RWPE2 (cell line): ENCODE measurements at regions not wholly inside any gene's neighbourhood (a gene's known extent, or its start where the extent isn't known, plus 50 kb on each side); places are given as distances from the start of the nearest gene placed in this dataset.

ENCODE experiments used
- ATAC-seq: fragments of 200-7000 bp; cut with Tn5 transposase; 3 replicates; pipeline ENCODE4 v1.9.1; 2021; ENCODE audit warnings: low read depth
- DNase-seq: peaks from one replicate; pipeline ENCODE4 v3.0.0-alpha.2; 2020; ENCODE audit warnings: low spot score
- H3K27ac ChIP-seq: fragments of 450-650 bp; 2 replicates; pipeline ENCODE4 v1.5.1; 2017; ENCODE audit warnings: mild to moderate bottlenecking; ENCODE audit not compliant: poor library complexity, severe bottlenecking
- H3K27me3 ChIP-seq: fragments of 250-450 bp; sonication (Bioruptor Pico); 2 replicates; pipeline ENCODE4 v1.5.1; 2021; ENCODE audit warnings: mild to moderate bottlenecking, moderate library complexity; ENCODE audit not compliant: insufficient read depth, poor library complexity, severe bottlenecking
- H3K36me3 ChIP-seq: fragments of 250-450 bp; sonication (Bioruptor Pico); 2 replicates; pipeline ENCODE4 v1.5.1; 2020; ENCODE audit warnings: low read depth, mild to moderate bottlenecking, moderate library complexity
- H3K4me1 ChIP-seq: fragments of 250-450 bp; sonication (Bioruptor Pico); 2 replicates; pipeline ENCODE4 v1.5.1; 2021; ENCODE audit warnings: mild to moderate bottlenecking, moderate library complexity; ENCODE audit not compliant: insufficient read depth, poor library complexity, severe bottlenecking
- H3K4me3 ChIP-seq: fragments of 250-450 bp; sonication (Bioruptor Pico); 2 replicates; pipeline ENCODE4 v1.5.1; 2021; ENCODE audit warnings: mild to moderate bottlenecking, moderate library complexity; ENCODE audit not compliant: severe bottlenecking
- H3K9me3 ChIP-seq: fragments of 250-450 bp; sonication (Bioruptor Pico); 2 replicates; pipeline ENCODE4 v1.5.1; 2021; ENCODE audit warnings: mild to moderate bottlenecking, moderate library complexity; ENCODE audit not compliant: severe bottlenecking
- TF ChIP-seq, protein P1 (sequence below): fragments of 450-650 bp; IDR thresholded peaks from one replicate; pipeline ENCODE4 v1.5.1; 2017; ENCODE audit warnings: mild to moderate bottlenecking, moderate library complexity; ENCODE audit not compliant: poor library complexity, severe bottlenecking

- ATAC-seq, result no peak
- Histone ChIP-seq H3K4me3 (no peak overlapping the region), H3K36me3 (no peaks in the 10 kb centered on the region), H3K27ac (no peak overlapping the region), H3K9me3 (no peaks in the 10 kb centered on the region), H3K4me1 (no peaks in the 10 kb centered on the region), H3K27me3 (no peaks in the 10 kb centered on the region)
- DNase-seq, result no peak
- TF ChIP-seq, protein P1, sequence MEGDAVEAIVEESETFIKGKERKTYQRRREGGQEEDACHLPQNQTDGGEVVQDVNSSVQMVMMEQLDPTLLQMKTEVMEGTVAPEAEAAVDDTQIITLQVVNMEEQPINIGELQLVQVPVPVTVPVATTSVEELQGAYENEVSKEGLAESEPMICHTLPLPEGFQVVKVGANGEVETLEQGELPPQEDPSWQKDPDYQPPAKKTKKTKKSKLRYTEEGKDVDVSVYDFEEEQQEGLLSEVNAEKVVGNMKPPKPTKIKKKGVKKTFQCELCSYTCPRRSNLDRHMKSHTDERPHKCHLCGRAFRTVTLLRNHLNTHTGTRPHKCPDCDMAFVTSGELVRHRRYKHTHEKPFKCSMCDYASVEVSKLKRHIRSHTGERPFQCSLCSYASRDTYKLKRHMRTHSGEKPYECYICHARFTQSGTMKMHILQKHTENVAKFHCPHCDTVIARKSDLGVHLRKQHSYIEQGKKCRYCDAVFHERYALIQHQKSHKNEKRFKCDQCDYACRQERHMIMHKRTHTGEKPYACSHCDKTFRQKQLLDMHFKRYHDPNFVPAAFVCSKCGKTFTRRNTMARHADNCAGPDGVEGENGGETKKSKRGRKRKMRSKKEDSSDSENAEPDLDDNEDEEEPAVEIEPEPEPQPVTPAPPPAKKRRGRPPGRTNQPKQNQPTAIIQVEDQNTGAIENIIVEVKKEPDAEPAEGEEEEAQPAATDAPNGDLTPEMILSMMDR, result no peak
These were observed 162.5 kb upstream of the BCOR start for GRCh38 chrX:40260146-40260747.

- TF ChIP-seq, protein P1, result no peak
- Histone ChIP-seq H3K9me3 (no peaks in the 10 kb centered on the region), H3K27ac (no peak overlapping the region), H3K4me3 (no peak overlapping the region), H3K36me3 (no peaks in the 10 kb centered on the region), H3K27me3 (no peaks in the 10 kb centered on the region), H3K4me1 (no peaks in the 10 kb centered on the region)
- DNase-seq (no peak), ATAC-seq (no peak)
These were observed 161.2 kb upstream of the BCOR start for GRCh38 chrX:40258909-40259308.

DNA sequence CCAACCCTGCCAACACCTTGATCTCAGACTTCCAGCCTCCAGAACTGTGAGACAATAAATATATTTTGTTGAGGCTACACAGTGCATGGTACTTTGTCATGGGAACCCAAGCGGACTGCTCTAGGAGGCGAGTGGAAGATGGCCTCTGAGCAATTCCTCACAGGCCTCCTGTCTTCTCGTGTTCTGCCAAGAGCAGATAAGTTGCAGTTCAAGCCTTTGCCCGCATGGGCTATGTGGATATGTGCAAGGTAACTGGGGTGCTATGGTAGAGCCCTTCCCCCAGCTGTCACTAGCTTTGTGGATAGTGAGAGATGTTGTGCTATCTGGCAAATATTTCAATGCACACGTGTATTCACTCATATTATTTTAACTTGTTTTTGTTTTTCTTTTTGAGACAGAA lies 156.0 kb upstream of the BCOR start:
- no peak for ATAC-seq
- Histone ChIP-seq H3K4me3 (no peak overlapping the region), H3K27ac (no peak overlapping the region)

DNA sequence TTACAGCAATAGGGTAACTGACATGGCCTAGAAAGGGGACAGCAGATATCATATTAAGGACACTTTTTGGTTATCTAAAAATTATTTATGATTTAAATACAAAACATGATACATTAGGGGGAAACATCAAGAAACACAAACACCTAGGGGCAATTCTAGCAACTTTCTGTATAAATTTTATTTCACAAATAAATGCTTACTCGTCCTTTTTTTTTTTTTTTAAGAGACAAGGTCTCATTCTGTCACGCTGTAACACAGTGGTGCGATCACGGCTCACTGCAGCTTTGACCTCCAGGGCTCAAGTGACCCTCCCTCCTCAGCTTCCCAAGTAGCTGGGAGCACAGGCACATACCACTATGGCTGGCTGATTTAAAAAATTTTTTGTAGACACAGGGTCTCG lies 151.8 kb upstream of the BCOR start:
- no peak overlapping the region for H3K4me3 ChIP-seq
- H3K36me3 ChIP-seq, result no peaks in the 10 kb centered on the region
- H3K27me3 ChIP-seq, result no peaks in the 10 kb centered on the region
- no peak for ATAC-seq
- H3K4me1 ChIP-seq, result no peaks in the 10 kb centered on the region
- H3K9me3 ChIP-seq, result no peaks in the 10 kb centered on the region
- H3K27ac ChIP-seq, result no peak overlapping the region
- DNase-seq, result no peak
- TF ChIP-seq, protein P1, result no peak

More for the DNA sequence above, 156.0 kb upstream of the BCOR start:
- no peaks in the 10 kb centered on the region for H3K27me3 ChIP-seq
- no peaks in the 10 kb centered on the region for H3K4me1 ChIP-seq
- TF ChIP-seq, protein P1, result no peak
- no peak for DNase-seq
- no peaks in the 10 kb centered on the region for H3K36me3 ChIP-seq
- H3K9me3 ChIP-seq, result no peaks in the 10 kb centered on the region

DNA sequence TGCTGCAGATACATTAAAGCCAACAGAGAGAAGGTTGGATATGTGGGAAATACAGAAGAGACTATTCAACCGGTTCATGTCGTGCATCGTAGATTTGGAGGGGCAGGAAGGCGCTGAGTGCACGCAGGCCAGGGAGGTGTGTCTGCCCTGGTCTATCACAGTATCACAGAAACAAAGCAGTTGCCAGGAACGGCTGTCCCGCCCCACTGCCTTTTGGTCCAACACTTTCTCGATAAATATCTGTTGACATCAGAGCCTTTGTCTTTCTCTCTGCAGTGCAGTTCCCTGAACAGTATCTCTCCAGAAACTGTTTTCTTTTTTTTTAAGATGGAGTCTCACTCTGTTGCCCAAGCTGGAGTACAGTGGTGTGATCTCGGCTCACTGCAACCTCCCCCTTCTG lies 151.1 kb upstream of the BCOR start:
- DNase-seq (no peak), ATAC-seq (no peak)
- no peak overlapping the region for H3K4me3 ChIP-seq
- H3K9me3 ChIP-seq, result no peaks in the 10 kb centered on the region
- no peaks in the 10 kb centered on the region for H3K36me3 ChIP-seq
- H3K4me1 ChIP-seq, result no peaks in the 10 kb centered on the region
- no peaks in the 10 kb centered on the region for H3K27me3 ChIP-seq
- H3K27ac ChIP-seq, result no peak overlapping the region
- TF ChIP-seq, protein P1, result no peak
